ENCODE measurements at regions not wholly inside any gene's neighbourhood (a gene's known extent, or its start where the extent isn't known, plus 50 kb on each side); places are given as distances from the start of the nearest gene placed in this dataset.

GRCh38 chr6:137581019-137581707 lies 87.0 kb upstream of the OLIG3 start:
- no peak for TF ChIP-seq EZH2 (IDR thresholded peaks at IDR 0.05)
- TF ChIP-seq POLR2AphosphoS5 (IDR thresholded peaks at IDR 0.05; ENCODE audit: borderline replicate concordance, low read depth, low read length), result no peak
- no peak for TF ChIP-seq FOXP2 (optimal IDR thresholded peaks at IDR 0.05; ENCODE audit: control extremely low read depth, extremely low read length, insufficient read depth)
